H1 (cell line): ENCODE measurements at regions not wholly inside any gene's neighbourhood (a gene's known extent, or its start where the extent isn't known, plus 50 kb on each side); places are given as distances from the start of the nearest gene placed in this dataset.

Experiments
- TF ChIP-seq, protein P1 (sequence below): fragments of 300-600 bp; sonication (generic); IDR thresholded peaks from 2 replicates; pipeline ENCODE4 v1.7.1; 2012; ENCODE audit warnings: low read length, moderate library complexity, mild to moderate bottlenecking, inconsistent platforms; ENCODE audit not compliant: insufficient replicate concordance
- TF ChIP-seq, protein P2 (sequence below): IDR thresholded peaks from 2 replicates; pipeline ENCODE4 v1.6.1; 2012; ENCODE audit warnings: low read length, inconsistent platforms

DNA sequence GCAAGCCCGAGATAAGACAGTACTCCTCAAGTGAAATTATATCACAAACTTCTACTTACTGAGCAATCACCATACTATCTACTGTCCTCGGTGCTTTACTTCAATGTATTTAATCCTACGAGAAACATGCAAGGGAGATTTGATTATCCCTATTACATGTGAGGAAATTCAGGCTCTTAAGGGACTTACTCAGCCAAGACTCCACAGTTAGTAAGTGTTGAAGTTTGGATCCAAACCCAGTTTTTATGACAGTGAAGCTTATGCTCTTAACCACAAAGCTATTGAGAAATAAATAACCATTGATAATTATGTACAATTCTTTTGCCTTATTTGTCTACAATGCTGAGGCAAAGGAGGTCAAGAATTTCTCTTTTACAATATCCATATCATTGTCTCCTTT lies 672.9 kb upstream of the ACVR2A start (continued):
- TF ChIP-seq, protein P1, sequence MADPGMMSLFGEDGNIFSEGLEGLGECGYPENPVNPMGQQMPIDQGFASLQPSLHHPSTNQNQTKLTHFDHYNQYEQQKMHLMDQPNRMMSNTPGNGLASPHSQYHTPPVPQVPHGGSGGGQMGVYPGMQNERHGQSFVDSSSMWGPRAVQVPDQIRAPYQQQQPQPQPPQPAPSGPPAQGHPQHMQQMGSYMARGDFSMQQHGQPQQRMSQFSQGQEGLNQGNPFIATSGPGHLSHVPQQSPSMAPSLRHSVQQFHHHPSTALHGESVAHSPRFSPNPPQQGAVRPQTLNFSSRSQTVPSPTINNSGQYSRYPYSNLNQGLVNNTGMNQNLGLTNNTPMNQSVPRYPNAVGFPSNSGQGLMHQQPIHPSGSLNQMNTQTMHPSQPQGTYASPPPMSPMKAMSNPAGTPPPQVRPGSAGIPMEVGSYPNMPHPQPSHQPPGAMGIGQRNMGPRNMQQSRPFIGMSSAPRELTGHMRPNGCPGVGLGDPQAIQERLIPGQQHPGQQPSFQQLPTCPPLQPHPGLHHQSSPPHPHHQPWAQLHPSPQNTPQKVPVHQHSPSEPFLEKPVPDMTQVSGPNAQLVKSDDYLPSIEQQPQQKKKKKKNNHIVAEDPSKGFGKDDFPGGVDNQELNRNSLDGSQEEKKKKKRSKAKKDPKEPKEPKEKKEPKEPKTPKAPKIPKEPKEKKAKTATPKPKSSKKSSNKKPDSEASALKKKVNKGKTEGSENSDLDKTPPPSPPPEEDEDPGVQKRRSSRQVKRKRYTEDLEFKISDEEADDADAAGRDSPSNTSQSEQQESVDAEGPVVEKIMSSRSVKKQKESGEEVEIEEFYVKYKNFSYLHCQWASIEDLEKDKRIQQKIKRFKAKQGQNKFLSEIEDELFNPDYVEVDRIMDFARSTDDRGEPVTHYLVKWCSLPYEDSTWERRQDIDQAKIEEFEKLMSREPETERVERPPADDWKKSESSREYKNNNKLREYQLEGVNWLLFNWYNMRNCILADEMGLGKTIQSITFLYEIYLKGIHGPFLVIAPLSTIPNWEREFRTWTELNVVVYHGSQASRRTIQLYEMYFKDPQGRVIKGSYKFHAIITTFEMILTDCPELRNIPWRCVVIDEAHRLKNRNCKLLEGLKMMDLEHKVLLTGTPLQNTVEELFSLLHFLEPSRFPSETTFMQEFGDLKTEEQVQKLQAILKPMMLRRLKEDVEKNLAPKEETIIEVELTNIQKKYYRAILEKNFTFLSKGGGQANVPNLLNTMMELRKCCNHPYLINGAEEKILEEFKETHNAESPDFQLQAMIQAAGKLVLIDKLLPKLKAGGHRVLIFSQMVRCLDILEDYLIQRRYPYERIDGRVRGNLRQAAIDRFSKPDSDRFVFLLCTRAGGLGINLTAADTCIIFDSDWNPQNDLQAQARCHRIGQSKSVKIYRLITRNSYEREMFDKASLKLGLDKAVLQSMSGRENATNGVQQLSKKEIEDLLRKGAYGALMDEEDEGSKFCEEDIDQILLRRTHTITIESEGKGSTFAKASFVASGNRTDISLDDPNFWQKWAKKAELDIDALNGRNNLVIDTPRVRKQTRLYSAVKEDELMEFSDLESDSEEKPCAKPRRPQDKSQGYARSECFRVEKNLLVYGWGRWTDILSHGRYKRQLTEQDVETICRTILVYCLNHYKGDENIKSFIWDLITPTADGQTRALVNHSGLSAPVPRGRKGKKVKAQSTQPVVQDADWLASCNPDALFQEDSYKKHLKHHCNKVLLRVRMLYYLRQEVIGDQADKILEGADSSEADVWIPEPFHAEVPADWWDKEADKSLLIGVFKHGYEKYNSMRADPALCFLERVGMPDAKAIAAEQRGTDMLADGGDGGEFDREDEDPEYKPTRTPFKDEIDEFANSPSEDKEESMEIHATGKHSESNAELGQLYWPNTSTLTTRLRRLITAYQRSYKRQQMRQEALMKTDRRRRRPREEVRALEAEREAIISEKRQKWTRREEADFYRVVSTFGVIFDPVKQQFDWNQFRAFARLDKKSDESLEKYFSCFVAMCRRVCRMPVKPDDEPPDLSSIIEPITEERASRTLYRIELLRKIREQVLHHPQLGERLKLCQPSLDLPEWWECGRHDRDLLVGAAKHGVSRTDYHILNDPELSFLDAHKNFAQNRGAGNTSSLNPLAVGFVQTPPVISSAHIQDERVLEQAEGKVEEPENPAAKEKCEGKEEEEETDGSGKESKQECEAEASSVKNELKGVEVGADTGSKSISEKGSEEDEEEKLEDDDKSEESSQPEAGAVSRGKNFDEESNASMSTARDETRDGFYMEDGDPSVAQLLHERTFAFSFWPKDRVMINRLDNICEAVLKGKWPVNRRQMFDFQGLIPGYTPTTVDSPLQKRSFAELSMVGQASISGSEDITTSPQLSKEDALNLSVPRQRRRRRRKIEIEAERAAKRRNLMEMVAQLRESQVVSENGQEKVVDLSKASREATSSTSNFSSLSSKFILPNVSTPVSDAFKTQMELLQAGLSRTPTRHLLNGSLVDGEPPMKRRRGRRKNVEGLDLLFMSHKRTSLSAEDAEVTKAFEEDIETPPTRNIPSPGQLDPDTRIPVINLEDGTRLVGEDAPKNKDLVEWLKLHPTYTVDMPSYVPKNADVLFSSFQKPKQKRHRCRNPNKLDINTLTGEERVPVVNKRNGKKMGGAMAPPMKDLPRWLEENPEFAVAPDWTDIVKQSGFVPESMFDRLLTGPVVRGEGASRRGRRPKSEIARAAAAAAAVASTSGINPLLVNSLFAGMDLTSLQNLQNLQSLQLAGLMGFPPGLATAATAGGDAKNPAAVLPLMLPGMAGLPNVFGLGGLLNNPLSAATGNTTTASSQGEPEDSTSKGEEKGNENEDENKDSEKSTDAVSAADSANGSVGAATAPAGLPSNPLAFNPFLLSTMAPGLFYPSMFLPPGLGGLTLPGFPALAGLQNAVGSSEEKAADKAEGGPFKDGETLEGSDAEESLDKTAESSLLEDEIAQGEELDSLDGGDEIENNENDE: no peak
- TF ChIP-seq, protein P2, sequence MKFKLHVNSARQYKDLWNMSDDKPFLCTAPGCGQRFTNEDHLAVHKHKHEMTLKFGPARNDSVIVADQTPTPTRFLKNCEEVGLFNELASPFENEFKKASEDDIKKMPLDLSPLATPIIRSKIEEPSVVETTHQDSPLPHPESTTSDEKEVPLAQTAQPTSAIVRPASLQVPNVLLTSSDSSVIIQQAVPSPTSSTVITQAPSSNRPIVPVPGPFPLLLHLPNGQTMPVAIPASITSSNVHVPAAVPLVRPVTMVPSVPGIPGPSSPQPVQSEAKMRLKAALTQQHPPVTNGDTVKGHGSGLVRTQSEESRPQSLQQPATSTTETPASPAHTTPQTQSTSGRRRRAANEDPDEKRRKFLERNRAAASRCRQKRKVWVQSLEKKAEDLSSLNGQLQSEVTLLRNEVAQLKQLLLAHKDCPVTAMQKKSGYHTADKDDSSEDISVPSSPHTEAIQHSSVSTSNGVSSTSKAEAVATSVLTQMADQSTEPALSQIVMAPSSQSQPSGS: no peak
